Tibial nerve (tissue), 4 donors: ENCODE measurements at regions not wholly inside any gene's neighbourhood (a gene's known extent, or its start where the extent isn't known, plus 50 kb on each side); places are given as distances from the start of the nearest gene placed in this dataset.

ENCODE experiments used
- DNase-seq, 2 donors: peaks; one replicate each; pipeline ENCODE4 v3.0.0-alpha.2; 2019; ENCODE audit warnings: low spot score in 2 of 2
- H3K27ac ChIP-seq, 4 donors: fragments of 200-600 bp; sonication (generic) in 3 of 4; one replicate each; pipeline ENCODE4 v1.5.1; 2017 to 2019; ENCODE audit warnings: mild to moderate bottlenecking in 1 of 4
- H3K27me3 ChIP-seq, 2 donors: fragments of 200-600 bp; sonication (generic) in 1 of 2; one replicate each; pipeline versions ENCODE4 v1.5.1 to v1.6.0; 2017 to 2019
- H3K36me3 ChIP-seq, 3 donors: fragments of 200-600 bp; sonication (generic); one replicate each; pipeline ENCODE4 v1.5.1; 2018 to 2019
- H3K4me1 ChIP-seq, 4 donors: fragments of 200-600 bp; sonication (generic) in 3 of 4; one replicate each; pipeline ENCODE4 v1.5.1; 2017 to 2019
- H3K4me3 ChIP-seq, 4 donors: fragments of 200-600 bp; sonication (generic) in 3 of 4; one replicate each; pipeline ENCODE4 v1.5.1; 2017 to 2019; ENCODE audit warnings: mild to moderate bottlenecking in 1 of 4, moderate library complexity in 1 of 4
- H3K9me3 ChIP-seq, 4 donors: fragments of 200-600 bp; sonication (generic) in 3 of 4; one replicate each; pipeline ENCODE4 v1.5.1; 2017 to 2019
- EP300 ChIP-seq, 2 donors: sonication (generic); formaldehyde crosslinking; IDR thresholded peaks; one replicate each; pipeline ENCODE4 v1.6.1; 2017; ENCODE audit warnings: antibody characterized with exemption in 2 of 2, mild to moderate bottlenecking in 1 of 2
- POLR2A ChIP-seq, 2 donors: fragments of 450-650 bp; IDR thresholded peaks; one replicate each; pipeline ENCODE4 v1.6.1; 2017; ENCODE audit warnings: antibody characterized with exemption in 2 of 2, mild to moderate bottlenecking in 2 of 2, moderate library complexity in 2 of 2
- WGBS, 2 donors: methylation state at CpG; one replicate each; pipeline ENCODE4 v1.1.5; 2018; 5-methylcytosine and 5-hydroxymethylcytosine counted together
- TF ChIP-seq, protein P1 (sequence below), 5 experiments: fragments of 200-600 bp in 3 of 5; fragments of 450-650 bp in 2 of 5; sonication (generic) in 3 of 5; IDR thresholded peaks; one replicate each; pipeline ENCODE4 v1.5.1; 2016 to 2019; ENCODE audit warnings: antibody characterized with exemption in 5 of 5, mild to moderate bottlenecking in 3 of 5, moderate library complexity in 2 of 5

DNA sequence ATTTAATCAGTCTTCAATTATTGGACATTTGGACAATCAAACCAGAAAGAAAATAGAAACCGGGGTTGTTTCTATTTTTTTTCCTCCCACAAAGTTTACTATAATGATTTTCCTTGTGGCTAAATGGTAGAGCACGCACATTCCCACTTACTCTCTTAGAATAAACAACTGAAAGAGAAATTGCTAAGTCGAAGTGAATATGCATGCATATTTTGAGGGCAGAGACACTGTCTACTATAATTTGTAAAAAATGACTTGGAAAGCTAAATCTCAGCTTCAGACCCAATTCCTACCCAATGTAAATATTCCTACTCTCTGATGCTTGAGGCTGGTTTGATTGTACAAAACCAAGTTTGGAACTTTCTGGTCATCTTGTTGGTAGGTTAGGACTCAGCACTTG, 66.7 kb upstream of the PAX6 start:
- no peaks in the 10 kb centered on the region for H3K4me1 ChIP-seq
- 82 to 84% methylated on average over 3 of the region's 3 CpGs for WGBS, 2 donors
- no peak overlapping the region for H3K27ac ChIP-seq
- TF ChIP-seq POLR2A (IDR thresholded peaks at IDR 0.05) (no peak), EP300 (IDR thresholded peaks at IDR 0.05) (no peak)
- TF ChIP-seq, protein P1, sequence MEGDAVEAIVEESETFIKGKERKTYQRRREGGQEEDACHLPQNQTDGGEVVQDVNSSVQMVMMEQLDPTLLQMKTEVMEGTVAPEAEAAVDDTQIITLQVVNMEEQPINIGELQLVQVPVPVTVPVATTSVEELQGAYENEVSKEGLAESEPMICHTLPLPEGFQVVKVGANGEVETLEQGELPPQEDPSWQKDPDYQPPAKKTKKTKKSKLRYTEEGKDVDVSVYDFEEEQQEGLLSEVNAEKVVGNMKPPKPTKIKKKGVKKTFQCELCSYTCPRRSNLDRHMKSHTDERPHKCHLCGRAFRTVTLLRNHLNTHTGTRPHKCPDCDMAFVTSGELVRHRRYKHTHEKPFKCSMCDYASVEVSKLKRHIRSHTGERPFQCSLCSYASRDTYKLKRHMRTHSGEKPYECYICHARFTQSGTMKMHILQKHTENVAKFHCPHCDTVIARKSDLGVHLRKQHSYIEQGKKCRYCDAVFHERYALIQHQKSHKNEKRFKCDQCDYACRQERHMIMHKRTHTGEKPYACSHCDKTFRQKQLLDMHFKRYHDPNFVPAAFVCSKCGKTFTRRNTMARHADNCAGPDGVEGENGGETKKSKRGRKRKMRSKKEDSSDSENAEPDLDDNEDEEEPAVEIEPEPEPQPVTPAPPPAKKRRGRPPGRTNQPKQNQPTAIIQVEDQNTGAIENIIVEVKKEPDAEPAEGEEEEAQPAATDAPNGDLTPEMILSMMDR (IDR thresholded peaks at IDR 0.05): no peak
- H3K4me3 ChIP-seq: no peak overlapping the region
- H3K36me3 ChIP-seq: no peaks in the 10 kb centered on the region
- peaks cover 0 to 7% of the 10 kb centered on the region in 2 donors for H3K27me3 ChIP-seq
- no peak for DNase-seq
- H3K9me3 ChIP-seq: no peaks in the 10 kb centered on the region

GRCh38 chr11:31877083-31877482, 66.0 kb upstream of the PAX6 start:
- 24 to 46% methylated on average over 4 of the region's 4 CpGs for WGBS, 2 donors
- no peak overlapping the region for H3K4me3 ChIP-seq
- peaks cover 0 to 7% of the 10 kb centered on the region in 2 donors for H3K27me3 ChIP-seq
- H3K36me3 ChIP-seq: no peaks in the 10 kb centered on the region
- DNase-seq: no peak
- no peaks in the 10 kb centered on the region for H3K4me1 ChIP-seq
- TF ChIP-seq EP300 (IDR thresholded peaks at IDR 0.05) (no peak), POLR2A (IDR thresholded peaks at IDR 0.05) (no peak)
- TF ChIP-seq, protein P1 (IDR thresholded peaks at IDR 0.05): no peak
- H3K27ac ChIP-seq: no peak overlapping the region
- H3K9me3 ChIP-seq: no peaks in the 10 kb centered on the region

- no peaks in the 10 kb centered on the region for H3K4me1 ChIP-seq
- TF ChIP-seq, protein P1 (IDR thresholded peaks at IDR 0.05): no peak
- TF ChIP-seq EP300 (IDR thresholded peaks at IDR 0.05) (no peak), POLR2A (IDR thresholded peaks at IDR 0.05) (no peak)
- 30 to 40% methylated on average over 13 of the region's 13 CpGs for WGBS, 2 donors
These were observed 64.9 kb upstream of the PAX6 start for GRCh38 chr11:31875866-31876560.

DNA sequence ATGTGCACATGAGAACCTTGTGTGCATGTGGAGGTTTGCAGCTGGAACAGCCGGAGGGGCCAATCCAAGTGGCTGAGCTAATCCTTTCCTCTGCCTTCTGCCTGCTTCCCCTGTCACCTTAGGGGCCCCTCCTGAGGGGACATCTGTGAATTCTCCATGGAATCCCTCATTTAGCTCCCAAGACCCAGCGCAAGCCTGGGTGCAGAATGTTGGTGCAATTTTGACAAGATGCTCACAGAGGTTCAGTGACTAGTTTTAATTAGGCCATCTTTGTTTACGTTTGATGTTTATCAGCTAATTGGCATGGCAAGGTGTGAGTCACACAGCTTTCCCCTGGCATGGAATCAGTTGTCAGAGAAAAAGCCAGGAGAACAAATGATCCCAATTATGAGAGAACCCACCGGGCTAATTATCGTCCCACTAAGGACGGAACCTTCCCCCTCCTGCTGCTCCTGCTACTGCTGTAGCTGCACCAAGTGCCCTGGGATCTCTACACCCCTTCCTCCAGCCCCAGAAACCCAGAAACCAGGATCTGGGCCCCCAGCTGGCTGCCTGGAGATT, 63.6 kb upstream of the PAX6 start:
- Histone ChIP-seq H3K4me3 (no peak overlapping the region), H3K27me3 (peaks cover 0 to 24% of the 10 kb centered on the region in 2 donors), H3K9me3 (no peaks in the 10 kb centered on the region), H3K27ac (no peak overlapping the region), H3K36me3 (no peaks in the 10 kb centered on the region), H3K4me1 (no peaks in the 10 kb centered on the region)
- 35 to 39% methylated on average over 6 of the region's 6 CpGs for WGBS, 2 donors
- TF ChIP-seq, protein P1 (IDR thresholded peaks at IDR 0.05): no peak
- TF ChIP-seq POLR2A (IDR thresholded peaks at IDR 0.05): no peak
- no peak for TF ChIP-seq EP300 (IDR thresholded peaks at IDR 0.05)
- DNase-seq: no peak

More at GRCh38 chr11:31875866-31876560, 64.9 kb upstream of the PAX6 start:
- H3K36me3 ChIP-seq: no peaks in the 10 kb centered on the region
- H3K9me3 ChIP-seq: no peaks in the 10 kb centered on the region
- DNase-seq: no peak
- no peak overlapping the region for H3K27ac ChIP-seq
- no peak overlapping the region for H3K4me3 ChIP-seq
- peaks cover 0 to 16% of the 10 kb centered on the region in 2 donors for H3K27me3 ChIP-seq

DNA sequence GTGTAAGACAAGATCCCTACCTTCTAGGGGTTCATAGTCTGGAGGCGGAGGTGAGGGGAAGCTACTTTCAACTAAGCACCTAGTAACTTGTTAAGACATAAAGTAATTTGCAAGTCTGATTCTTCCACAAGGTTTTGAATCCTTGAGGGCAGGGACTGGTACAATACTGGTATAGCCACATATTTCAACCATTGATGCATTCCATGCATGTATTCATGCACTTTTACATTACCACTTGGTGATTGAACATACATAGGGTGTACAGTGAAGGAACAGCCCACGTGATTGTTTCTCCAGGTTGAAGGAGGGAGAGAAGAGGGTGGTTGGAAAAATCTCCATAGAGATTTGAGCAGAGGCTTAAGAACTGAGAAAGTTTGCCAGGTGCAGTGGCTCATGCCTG, 62.0 kb upstream of the PAX6 start:
- TF ChIP-seq, protein P1 (IDR thresholded peaks at IDR 0.05): no peak
- TF ChIP-seq POLR2A (IDR thresholded peaks at IDR 0.05) (no peak), EP300 (IDR thresholded peaks at IDR 0.05) (no peak)
- DNase-seq: no peak
- Histone ChIP-seq H3K27me3 (peaks cover 0 to 35% of the 10 kb centered on the region in 2 donors), H3K4me3 (no peak overlapping the region), H3K9me3 (no peaks in the 10 kb centered on the region), H3K36me3 (no peaks in the 10 kb centered on the region), H3K27ac (no peak overlapping the region), H3K4me1 (no peaks in the 10 kb centered on the region)
- 68 to 72% methylated on average over 2 of the region's 2 CpGs for WGBS, 2 donors
